Skeletal muscle cell (primary cell): ENCODE measurements at regions not wholly inside any gene's neighbourhood (a gene's known extent, or its start where the extent isn't known, plus 50 kb on each side); places are given as distances from the start of the nearest gene placed in this dataset.
"Not testable (repeated sequence)": the region's sequence is repeated elsewhere in the genome, so short reads cannot be mapped to it uniquely, and the experiment has no call there.

ENCODE experiments used
- DNase-seq: peaks from one replicate; pipeline ENCODE4 v3.0.0-alpha.2; 2010; ENCODE audit warnings: low read depth
- H3K4me3 ChIP-seq: 2 replicates; pipeline ENCODE4 v1.5.1; 2011; ENCODE audit warnings: low read depth, mild to moderate bottlenecking, control low read depth, low read length, moderate library complexity

- no peak overlapping the region for H3K4me3 ChIP-seq
- DNase-seq: no peak
Measured at GRCh38 chr14:25836636-25837035, 761.2 kb downstream of the NOVA1 start.

- H3K4me3 ChIP-seq: no peak overlapping the region
- peak; percentile 11 for DNase-seq
Measured at GRCh38 chr14:25833341-25834126, 764.3 kb downstream of the NOVA1 start.

GRCh38 chr14:25832585-25832984 lies 765.2 kb downstream of the NOVA1 start:
- H3K4me3 ChIP-seq: no peak overlapping the region
- no peak for DNase-seq

- H3K4me3 ChIP-seq: no peak overlapping the region
- no peak for DNase-seq
Measured at GRCh38 chr14:25828562-25828961, 769.3 kb downstream of the NOVA1 start.

- no peak for DNase-seq
- no peak overlapping the region for H3K4me3 ChIP-seq
Measured at GRCh38 chr14:25826105-25826504, 771.7 kb downstream of the NOVA1 start.

GRCh38 chr14:25820368-25820767 lies 770.4 kb upstream of the STXBP6 start:
- no peak overlapping the region for H3K4me3 ChIP-seq
- DNase-seq: no peak

GRCh38 chr14:25814622-25815021 lies 764.7 kb upstream of the STXBP6 start:
- H3K4me3 ChIP-seq, DNase-seq: not testable (repeated sequence)

- no peak overlapping the region for H3K4me3 ChIP-seq
- DNase-seq: no peak
Measured at GRCh38 chr14:25803386-25804018, 753.6 kb upstream of the STXBP6 start.

GRCh38 chr14:25800841-25801240 lies 750.9 kb upstream of the STXBP6 start:
- DNase-seq: no peak

GRCh38 chr14:25788252-25788651 lies 738.3 kb upstream of the STXBP6 start:
- H3K4me3 ChIP-seq: no peak overlapping the region
- no peak for DNase-seq

More at GRCh38 chr14:25800841-25801240, 750.9 kb upstream of the STXBP6 start:
- no peak overlapping the region for H3K4me3 ChIP-seq

- no peak overlapping the region for H3K4me3 ChIP-seq
- DNase-seq: no peak
Measured at GRCh38 chr14:25765909-25766308, 716.0 kb upstream of the STXBP6 start.

GRCh38 chr14:25759920-25760655 lies 710.1 kb upstream of the STXBP6 start:
- DNase-seq: no peak
- H3K4me3 ChIP-seq: no peak overlapping the region

- DNase-seq: no peak
- H3K4me3 ChIP-seq: no peak overlapping the region
Measured at GRCh38 chr14:25759256-25759655, 709.3 kb upstream of the STXBP6 start.

GRCh38 chr14:25757364-25757763 lies 707.4 kb upstream of the STXBP6 start:
- H3K4me3 ChIP-seq: no peak overlapping the region

GRCh38 chr14:25756876-25757275 lies 706.9 kb upstream of the STXBP6 start:
- H3K4me3 ChIP-seq: no peak overlapping the region
- DNase-seq: no peak

More at GRCh38 chr14:25757364-25757763, 707.4 kb upstream of the STXBP6 start:
- DNase-seq: no peak

GRCh38 chr14:25753130-25753529 lies 703.2 kb upstream of the STXBP6 start:
- no peak for DNase-seq
- H3K4me3 ChIP-seq: no peak overlapping the region

- no peak overlapping the region for H3K4me3 ChIP-seq
- DNase-seq: no peak
Measured at GRCh38 chr14:25750436-25750835, 700.5 kb upstream of the STXBP6 start.
